Keratinocyte (primary cell): ENCODE measurements at regions not wholly inside any gene's neighbourhood (a gene's known extent, or its start where the extent isn't known, plus 50 kb on each side); places are given as distances from the start of the nearest gene placed in this dataset.

Experiments used
- EZH2 ChIP-seq: IDR thresholded peaks from one replicate; pipeline ENCODE4 v1.6.1; 2012; ENCODE audit warnings: inconsistent platforms, mild to moderate bottlenecking, low read length, moderate library complexity
- TF ChIP-seq, protein P1 (sequence below), 3 experiments: IDR thresholded peaks in 1 of 3; conservative IDR thresholded peaks in 1 of 3; optimal IDR thresholded peaks in 1 of 3; 2 replicates in 2 of 3; 3 replicates in 1 of 3; pipeline versions ENCODE3 to v1.5.1; 2011; ENCODE audit warnings: low read length in 3 of 3, mild to moderate bottlenecking in 3 of 3, moderate library complexity in 2 of 3, control low read depth in 1 of 3, inconsistent platforms in 1 of 3; ENCODE audit not compliant: insufficient read depth in 2 of 3; ENCODE audit errors: extremely low read depth in 1 of 3

DNA sequence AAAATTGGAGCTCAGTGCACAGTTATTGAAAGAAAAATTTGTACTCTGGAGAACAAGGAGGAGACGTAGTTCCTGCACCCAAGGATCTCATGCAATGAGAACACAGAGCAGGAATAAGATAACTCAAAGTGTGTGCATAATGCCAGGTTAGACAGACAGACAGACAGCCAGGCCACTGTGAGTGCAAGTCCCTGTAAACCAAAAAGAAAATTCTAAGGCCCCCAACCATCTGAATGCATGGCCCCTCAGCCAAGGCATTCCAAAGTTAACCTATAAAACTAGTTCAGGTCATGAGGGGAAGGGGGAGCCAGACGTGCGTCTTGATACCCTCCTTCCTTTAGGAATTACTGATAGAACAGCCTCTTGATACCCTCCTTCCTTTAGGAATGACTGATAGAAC, 94.5 kb upstream of the ENPP6 start:
- TF ChIP-seq, protein P1, sequence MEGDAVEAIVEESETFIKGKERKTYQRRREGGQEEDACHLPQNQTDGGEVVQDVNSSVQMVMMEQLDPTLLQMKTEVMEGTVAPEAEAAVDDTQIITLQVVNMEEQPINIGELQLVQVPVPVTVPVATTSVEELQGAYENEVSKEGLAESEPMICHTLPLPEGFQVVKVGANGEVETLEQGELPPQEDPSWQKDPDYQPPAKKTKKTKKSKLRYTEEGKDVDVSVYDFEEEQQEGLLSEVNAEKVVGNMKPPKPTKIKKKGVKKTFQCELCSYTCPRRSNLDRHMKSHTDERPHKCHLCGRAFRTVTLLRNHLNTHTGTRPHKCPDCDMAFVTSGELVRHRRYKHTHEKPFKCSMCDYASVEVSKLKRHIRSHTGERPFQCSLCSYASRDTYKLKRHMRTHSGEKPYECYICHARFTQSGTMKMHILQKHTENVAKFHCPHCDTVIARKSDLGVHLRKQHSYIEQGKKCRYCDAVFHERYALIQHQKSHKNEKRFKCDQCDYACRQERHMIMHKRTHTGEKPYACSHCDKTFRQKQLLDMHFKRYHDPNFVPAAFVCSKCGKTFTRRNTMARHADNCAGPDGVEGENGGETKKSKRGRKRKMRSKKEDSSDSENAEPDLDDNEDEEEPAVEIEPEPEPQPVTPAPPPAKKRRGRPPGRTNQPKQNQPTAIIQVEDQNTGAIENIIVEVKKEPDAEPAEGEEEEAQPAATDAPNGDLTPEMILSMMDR (optimal IDR thresholded peaks at IDR 0.05 in 1 of 3, IDR thresholded peaks at IDR 0.05 in 1 of 3, conservative IDR thresholded peaks at IDR 0.05 in 1 of 3; ENCODE audit: extremely low read depth in 1 of 3, insufficient read depth in 2 of 3, low read length in 3 of 3) = no peak
- TF ChIP-seq EZH2 = no peak
